SK-N-SH (cell line): ENCODE measurements at regions not wholly inside any gene's neighbourhood (a gene's known extent, or its start where the extent isn't known, plus 50 kb on each side); places are given as distances from the start of the nearest gene placed in this dataset.

Source experiments
- CTCF ChIA-PET: fragments of 300-600, 350-600 bp; formaldehyde crosslinking; extraction: SDS; loops from one replicate; lab custom pipeline; 2021; lab: Yijun Ruan, JAX
- POLR2A ChIA-PET: fragments of 350-600 bp; sonication (Branson Sonifier 250); formaldehyde crosslinking; extraction: SDS; loops from one replicate; lab custom pipeline; 2020; ENCODE audit warnings: antibody characterized with exemption, inconsistent platforms; lab: Yijun Ruan, JAX
- DNase-seq: peaks from one replicate; pipeline ENCODE4 v3.0.0; 2012
- H2AFZ ChIP-seq: fragments of 200-600 bp; sonication (generic); 2 replicates; pipeline ENCODE4 v1.8.1; 2016; ENCODE audit warnings: antibody characterized with exemption, mild to moderate bottlenecking, low read depth
- H3F3A ChIP-seq: fragments of 200-600 bp; sonication (generic); replicated peaks from 2 replicates; pipeline ENCODE3; 2016; ENCODE audit warnings: antibody characterized with exemption, mild to moderate bottlenecking; ENCODE audit not compliant: insufficient read depth
- H3K27ac ChIP-seq, 2 experiments: fragments of 200-500 bp in 1 of 2; fragments of 200-600 bp in 1 of 2; sonication (Bioruptor generic) in 1 of 2; sonication (generic), shearing (Covaris generic) in 1 of 2; 2 replicates each; pipeline versions ENCODE4 v1.5.1 to v1.6.1; 2014 to 2016; ENCODE audit warnings: low read depth in 2 of 2, inconsistent platforms in 1 of 2, low read length in 1 of 2, mild to moderate bottlenecking in 1 of 2, mixed read lengths in 1 of 2
- H3K27me3 ChIP-seq: fragments of 200-600 bp; sonication (generic), shearing (Covaris generic); 2 replicates; pipeline ENCODE4 v1.6.1; 2016; ENCODE audit warnings: mixed run types; ENCODE audit not compliant: insufficient read depth
- H3K36me3 ChIP-seq, 2 experiments: fragments of 200-500 bp in 1 of 2; fragments of 200-600 bp in 1 of 2; sonication (Bioruptor generic) in 1 of 2; sonication (generic) in 1 of 2; replicated peaks in 1 of 2; 2 replicates each; pipeline versions ENCODE3 to v1.5.1; 2014 to 2016; ENCODE audit warnings: low read length in 1 of 2, mild to moderate bottlenecking in 1 of 2; ENCODE audit not compliant: insufficient read depth in 2 of 2, control insufficient read depth in 1 of 2
- H3K4me1 ChIP-seq, 2 experiments: fragments of 200-500 bp in 1 of 2; fragments of 200-600 bp in 1 of 2; sonication (Bioruptor generic) in 1 of 2; sonication (generic), shearing (Covaris generic) in 1 of 2; 2 replicates each; pipeline versions ENCODE4 v1.5.1 to v1.6.1; 2014 to 2016; ENCODE audit warnings: low read depth in 1 of 2, low read length in 1 of 2, mixed run types in 1 of 2; ENCODE audit not compliant: insufficient read depth in 2 of 2, control insufficient read depth in 1 of 2
- H3K4me2 ChIP-seq: fragments of 200-600 bp; sonication (generic), shearing (Covaris generic); 2 replicates; pipeline ENCODE4 v1.6.1; 2017; ENCODE audit warnings: mixed run types
- H3K4me3 ChIP-seq, 2 experiments: fragments of 200-500 bp in 1 of 2; fragments of 200-600 bp in 1 of 2; sonication (Bioruptor generic) in 1 of 2; sonication (generic), shearing (Covaris generic) in 1 of 2; 2 replicates each; pipeline versions ENCODE4 v1.5.1 to v1.8.1; 2014 to 2016; ENCODE audit warnings: low read depth in 2 of 2, inconsistent platforms in 1 of 2, low read length in 1 of 2, mild to moderate bottlenecking in 1 of 2, mixed read lengths in 1 of 2, moderate library complexity in 1 of 2
- H3K79me2 ChIP-seq: fragments of 200-600 bp; sonication (generic); 2 replicates; pipeline ENCODE4 v1.8.1; 2017; ENCODE audit warnings: mild to moderate bottlenecking; ENCODE audit not compliant: insufficient read depth
- H3K9ac ChIP-seq: fragments of 200-600 bp; sonication (generic); 2 replicates; pipeline ENCODE4 v1.6.1; 2017; ENCODE audit warnings: mixed run types
- H3K9me2 ChIP-seq: fragments of 200-600 bp; sonication (generic); 2 replicates; pipeline ENCODE4 v1.6.1; 2017; ENCODE audit warnings: mixed run types
- H3K9me3 ChIP-seq: fragments of 200-600 bp; sonication (generic); 2 replicates; pipeline ENCODE4 v1.6.1; 2017; ENCODE audit warnings: mixed run types, mild to moderate bottlenecking, moderate library complexity
- H4K20me1 ChIP-seq: fragments of 200-600 bp; sonication (generic); 2 replicates; pipeline ENCODE4 v1.6.1; 2017; ENCODE audit warnings: mild to moderate bottlenecking, mixed run types; ENCODE audit not compliant: insufficient read depth
- ELF1 ChIP-seq: IDR thresholded peaks from 2 replicates; pipeline ENCODE4 v1.4.0; 2012
- EP300 ChIP-seq, 2 experiments: IDR thresholded peaks; 2 replicates each; pipeline versions ENCODE4 v1.4.0 to v1.6.1; 2012; ENCODE audit warnings: borderline replicate concordance in 1 of 2, low read depth in 1 of 2, low read length in 1 of 2
- FOSL2 ChIP-seq: IDR thresholded peaks from 2 replicates; pipeline ENCODE4 v1.4.0; 2012; ENCODE audit warnings: low read depth, mild to moderate bottlenecking, moderate library complexity, borderline replicate concordance
- GATA2 ChIP-seq: sonication (generic); formaldehyde crosslinking; IDR thresholded peaks from 2 replicates; pipeline ENCODE4 v1.5.0; 2020; ENCODE audit warnings: mild to moderate bottlenecking, missing genetic modification reagents
- JUND ChIP-seq: IDR thresholded peaks from 2 replicates; pipeline ENCODE4 v1.4.0; 2012
- MEF2A ChIP-seq: IDR thresholded peaks from 2 replicates; pipeline ENCODE4 v1.4.0; 2012; ENCODE audit warnings: low read depth, borderline replicate concordance
- PBX3 ChIP-seq: IDR thresholded peaks from 2 replicates; pipeline ENCODE4; 2012
- POLR2AphosphoS5 ChIP-seq: IDR thresholded peaks from 2 replicates; pipeline ENCODE4 v1.6.1; 2012; ENCODE audit warnings: low read depth, low read length
- SMC3 ChIP-seq: IDR thresholded peaks from 2 replicates; pipeline ENCODE4 v1.6.1; 2012; ENCODE audit warnings: low read depth, low read length, improper control_type of control experiment
- TCF12 ChIP-seq: IDR thresholded peaks from 2 replicates; pipeline ENCODE4 v1.4.0; 2012
- TEAD4 ChIP-seq: IDR thresholded peaks from 2 replicates; pipeline ENCODE4 v1.4.0; 2012; ENCODE audit warnings: mild to moderate bottlenecking, borderline replicate concordance; ENCODE audit not compliant: insufficient read depth
- USF1 ChIP-seq: IDR thresholded peaks from 2 replicates; pipeline ENCODE4 v1.4.0; 2012; ENCODE audit warnings: low read depth, borderline replicate concordance
- WGBS: methylation state at CpG from one replicate; pipeline ENCODE4 v1.1.6; 2017; ENCODE audit warnings: low lambda C conversion rate; 5-methylcytosine and 5-hydroxymethylcytosine counted together

- no peaks in the 10 kb centered on the region for H3K27me3 ChIP-seq
- H3K4me1 ChIP-seq, result peaks cover 0 to 42% of the 10 kb centered on the region in 2 experiments; a peak in 3 of 4 replicates
- no peak for DNase-seq
- H3K27ac ChIP-seq, result no peak overlapping the region
- CTCF ChIA-PET, result no interaction called here
- 77% methylated on average over 5 of the region's 5 CpGs for WGBS
- no peak overlapping the region for H3K4me2 ChIP-seq
- no peaks in the 10 kb centered on the region for H3K9me2 ChIP-seq
- peaks cover 4% of the 10 kb centered on the region for H3F3A ChIP-seq
- H4K20me1 ChIP-seq, result no peaks in the 10 kb centered on the region
- no peaks in the 10 kb centered on the region for H3K79me2 ChIP-seq
- H2AFZ ChIP-seq, result no peak overlapping the region
- TF ChIP-seq TCF12 (peak; percentile 68), FOSL2 (0 out of 2 replicates have a peak, but pooled peaks have one; percentile 8), PBX3 (peak; percentile 32; the same call in 1 of the 2 replicates), JUND (no peak), POLR2AphosphoS5 (no peak), EP300 (IDR thresholded peaks at IDR 0.05; ENCODE audit: borderline replicate concordance in 1 of 2, low read depth in 1 of 2, low read length in 1 of 2) (peak in 1 of 2 experiments; percentile 28; a peak in 1 of 4 replicates)
- no peak overlapping the region for H3K4me3 ChIP-seq
- no peaks in the 10 kb centered on the region for H3K9me3 ChIP-seq
- H3K36me3 ChIP-seq, result no peaks in the 10 kb centered on the region
- POLR2A ChIA-PET, result no interaction called here
- H3K9ac ChIP-seq, result no peak overlapping the region
These were observed 288.1 kb downstream of the TMX3 start for GRCh38 chr18:68426731-68427315.

- WGBS, result 62% methylated on average over 5 of the region's 5 CpGs
- Histone ChIP-seq H3F3A (no peaks in the 10 kb centered on the region), H3K36me3 (no peaks in the 10 kb centered on the region), H3K79me2 (no peaks in the 10 kb centered on the region), H3K9me3 (no peaks in the 10 kb centered on the region), H3K4me2 (no peak overlapping the region), H4K20me1 (no peaks in the 10 kb centered on the region), H3K4me1 (no peaks in the 10 kb centered on the region), H3K4me3 (no peak overlapping the region), H2AFZ (no peak overlapping the region), H3K27ac (no peak overlapping the region), H3K27me3 (no peaks in the 10 kb centered on the region), H3K9me2 (no peaks in the 10 kb centered on the region), H3K9ac (no peak overlapping the region)
- ChIA-PET CTCF (no interaction called here), POLR2A (no interaction called here)
- no peak for TF ChIP-seq MEF2A
- no peak for TF ChIP-seq TEAD4
- peak; percentile 64 for TF ChIP-seq PBX3
- peak; percentile 20; the same call in 1 of the 2 replicates for TF ChIP-seq JUND
- peak; percentile 59 for TF ChIP-seq TCF12
- no peak for TF ChIP-seq ELF1
- TF ChIP-seq USF1, result no peak
- no peak for TF ChIP-seq GATA2 (CRISPR knock-in tag)
- TF ChIP-seq SMC3, result no peak
- DNase-seq, result no peak
These were observed 296.0 kb downstream of the TMX3 start for GRCh38 chr18:68418881-68419280.
